ENCODE measurements at regions not wholly inside any gene's neighbourhood (a gene's known extent, or its start where the extent isn't known, plus 50 kb on each side); places are given as distances from the start of the nearest gene placed in this dataset.

DNA sequence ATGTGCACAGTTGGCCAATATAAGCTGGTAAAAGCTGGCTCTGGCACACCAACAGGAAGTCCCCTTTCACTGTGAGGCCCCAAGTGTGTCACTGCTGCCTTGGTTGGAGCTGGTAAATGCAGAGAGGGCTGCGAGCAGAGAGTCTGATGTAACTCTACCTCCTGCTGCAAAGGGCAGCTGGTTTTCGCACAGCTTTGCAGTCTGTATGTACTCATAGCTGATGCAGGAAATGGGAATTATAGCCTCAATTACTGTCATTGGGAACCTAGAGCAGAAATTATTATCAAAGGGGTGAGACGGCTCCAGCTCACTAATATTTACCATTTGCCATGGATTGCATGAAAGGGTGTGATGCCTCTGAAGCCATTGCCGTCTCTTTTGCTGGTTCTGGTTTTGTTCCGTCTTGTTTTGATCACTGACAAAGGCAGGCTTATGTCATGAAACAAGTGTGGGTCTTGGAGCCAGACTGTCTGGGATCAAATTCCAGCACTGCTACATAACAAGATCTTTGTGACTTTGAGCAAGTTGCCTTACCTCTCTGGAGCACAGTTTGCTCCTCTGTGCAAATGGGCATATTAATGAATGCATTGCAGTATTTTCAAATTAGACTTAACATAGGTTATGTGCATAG lies 124.3 kb upstream of the SLC25A48 start:
- TF ChIP-seq, protein P1, sequence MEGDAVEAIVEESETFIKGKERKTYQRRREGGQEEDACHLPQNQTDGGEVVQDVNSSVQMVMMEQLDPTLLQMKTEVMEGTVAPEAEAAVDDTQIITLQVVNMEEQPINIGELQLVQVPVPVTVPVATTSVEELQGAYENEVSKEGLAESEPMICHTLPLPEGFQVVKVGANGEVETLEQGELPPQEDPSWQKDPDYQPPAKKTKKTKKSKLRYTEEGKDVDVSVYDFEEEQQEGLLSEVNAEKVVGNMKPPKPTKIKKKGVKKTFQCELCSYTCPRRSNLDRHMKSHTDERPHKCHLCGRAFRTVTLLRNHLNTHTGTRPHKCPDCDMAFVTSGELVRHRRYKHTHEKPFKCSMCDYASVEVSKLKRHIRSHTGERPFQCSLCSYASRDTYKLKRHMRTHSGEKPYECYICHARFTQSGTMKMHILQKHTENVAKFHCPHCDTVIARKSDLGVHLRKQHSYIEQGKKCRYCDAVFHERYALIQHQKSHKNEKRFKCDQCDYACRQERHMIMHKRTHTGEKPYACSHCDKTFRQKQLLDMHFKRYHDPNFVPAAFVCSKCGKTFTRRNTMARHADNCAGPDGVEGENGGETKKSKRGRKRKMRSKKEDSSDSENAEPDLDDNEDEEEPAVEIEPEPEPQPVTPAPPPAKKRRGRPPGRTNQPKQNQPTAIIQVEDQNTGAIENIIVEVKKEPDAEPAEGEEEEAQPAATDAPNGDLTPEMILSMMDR (IDR thresholded peaks at IDR 0.05) = no peak
- no peak for TF ChIP-seq POLR2A (IDR thresholded peaks at IDR 0.05; ENCODE audit: low read depth)
